Ascending aorta (tissue), 2 donors: ENCODE measurements at regions not wholly inside any gene's neighbourhood (a gene's known extent, or its start where the extent isn't known, plus 50 kb on each side); places are given as distances from the start of the nearest gene placed in this dataset.

ENCODE experiments used
- DNase-seq, 2 donors: peaks; one replicate each; pipeline ENCODE4 v3.0.0-alpha.2; 2019; ENCODE audit warnings: low spot score in 2 of 2
- H3K27ac ChIP-seq, 2 donors: fragments of 200-600 bp; sonication (generic); one replicate each; pipeline ENCODE4 v1.5.1; 2016 to 2017; ENCODE audit warnings: mild to moderate bottlenecking in 1 of 2
- H3K27me3 ChIP-seq: fragments of 200-600 bp; sonication (generic); one replicate; pipeline ENCODE4 v1.5.1; 2017
- H3K36me3 ChIP-seq, 2 donors: fragments of 200-600 bp; sonication (generic); one replicate each; pipeline ENCODE4 v1.5.1; 2016
- H3K4me1 ChIP-seq, 2 donors: fragments of 200-600 bp; sonication (generic); one replicate each; pipeline ENCODE4 v1.5.1; 2016 to 2017; ENCODE audit warnings: mild to moderate bottlenecking in 1 of 2
- H3K4me3 ChIP-seq, 2 donors: fragments of 200-600 bp; sonication (generic); one replicate each; pipeline ENCODE4 v1.5.1; 2016 to 2017; ENCODE audit warnings: mild to moderate bottlenecking in 1 of 2
- H3K9me3 ChIP-seq, 2 donors: fragments of 200-600 bp; sonication (generic); one replicate each; pipeline ENCODE4 v1.5.1; 2016
- CTCF ChIP-seq, 3 experiments: fragments of 200-600 bp in 2 of 3; fragments of 450-650 bp in 1 of 3; sonication (generic) in 2 of 3; IDR thresholded peaks; one replicate each; pipeline ENCODE4 v1.5.1; 2016 to 2019; ENCODE audit warnings: antibody characterized with exemption in 3 of 3, mild to moderate bottlenecking in 1 of 3, moderate library complexity in 1 of 3
- intact Hi-C: fragments of 100-400 bp; cut with DNase I; formaldehyde crosslinking; loops from one replicate; pipeline ENCODE4 v1.15.1; 2023

GRCh38 chr17:83186751-83187421 is 107.5 kb downstream of the METRNL start:
- intact Hi-C loops: no loop called here
- H3K27ac ChIP-seq: no peak overlapping the region
- H3K4me3 ChIP-seq: no peak overlapping the region
- TF ChIP-seq CTCF (IDR thresholded peaks at IDR 0.05): no peak
- no peaks in the 10 kb centered on the region for H3K27me3 ChIP-seq
- H3K36me3 ChIP-seq: no peaks in the 10 kb centered on the region
- peaks cover 3 to 27% of the 10 kb centered on the region in 2 donors for H3K4me1 ChIP-seq
- no peaks in the 10 kb centered on the region for H3K9me3 ChIP-seq
- peak; percentile 4 to 28 for DNase-seq

GRCh38 chr17:83187782-83188311 is 108.4 kb downstream of the METRNL start:
- intact Hi-C loops: no loop called here

GRCh38 chr17:83189044-83190003 is 109.9 kb downstream of the METRNL start:
- TF ChIP-seq CTCF (IDR thresholded peaks at IDR 0.05): no peak
- no peaks in the 10 kb centered on the region for H3K27me3 ChIP-seq
- H3K27ac ChIP-seq: peak overlapping the region in 1 of 2 donors; percentile 67
- H3K36me3 ChIP-seq: no peaks in the 10 kb centered on the region
- intact Hi-C loops: no loop called here
- DNase-seq: peak in 1 of 2 donors; percentile 72
- peaks cover under 1 to 33% of the 10 kb centered on the region in 2 donors for H3K4me1 ChIP-seq
- no peaks in the 10 kb centered on the region for H3K9me3 ChIP-seq
- no peak overlapping the region for H3K4me3 ChIP-seq

More at GRCh38 chr17:83187782-83188311, 108.4 kb downstream of the METRNL start:
- TF ChIP-seq CTCF (IDR thresholded peaks at IDR 0.05): no peak
- no peak overlapping the region for H3K4me3 ChIP-seq
- no peaks in the 10 kb centered on the region for H3K27me3 ChIP-seq
- H3K4me1 ChIP-seq: peaks cover 3 to 32% of the 10 kb centered on the region in 2 donors
- DNase-seq: peak in 1 of 2 donors; percentile 12
- no peaks in the 10 kb centered on the region for H3K36me3 ChIP-seq
- no peak overlapping the region for H3K27ac ChIP-seq
- no peaks in the 10 kb centered on the region for H3K9me3 ChIP-seq

- H3K27me3 ChIP-seq: no peaks in the 10 kb centered on the region
- H3K4me1 ChIP-seq: peaks cover 2 to 35% of the 10 kb centered on the region in 2 donors
- intact Hi-C loops: no loop called here
- no peak overlapping the region for H3K4me3 ChIP-seq
- H3K9me3 ChIP-seq: no peaks in the 10 kb centered on the region
- no peak for DNase-seq
- TF ChIP-seq CTCF (IDR thresholded peaks at IDR 0.05): no peak
- no peaks in the 10 kb centered on the region for H3K36me3 ChIP-seq
- peak overlapping the region in 1 of 2 donors; percentile 67 for H3K27ac ChIP-seq
These were observed 110.6 kb downstream of the METRNL start for GRCh38 chr17:83190004-83190385.

GRCh38 chr17:83190601-83191387 is 111.4 kb downstream of the METRNL start:
- Histone ChIP-seq H3K4me3 (no peak overlapping the region), H3K27ac (peak overlapping the region in 1 of 2 donors; percentile 67), H3K4me1 (peaks cover 10 to 43% of the 10 kb centered on the region in 2 donors), H3K27me3 (no peaks in the 10 kb centered on the region), H3K36me3 (no peaks in the 10 kb centered on the region), H3K9me3 (no peaks in the 10 kb centered on the region)
- no peak for TF ChIP-seq CTCF (IDR thresholded peaks at IDR 0.05)
- peak; percentile 3 to 61 for DNase-seq
- intact Hi-C loops: no loop called here
